MCF 10A (cell line): ENCODE measurements at regions not wholly inside any gene's neighbourhood (a gene's known extent, or its start where the extent isn't known, plus 50 kb on each side); places are given as distances from the start of the nearest gene placed in this dataset.

Experiments
- BruUV-seq: library from RNA; stranded (reverse); fragments of 400-500 nt; replicated peaks from 2 replicates; lab custom pipeline; 2021; lab: Mats Ljungman, UMichigan
- CTCF ChIA-PET: fragments of 300-600 bp; sonication (Branson Sonifier 250); formaldehyde crosslinking; extraction: SDS; loops from one replicate; lab custom pipeline; 2021; ENCODE audit warnings: antibody characterized with exemption, inconsistent platforms; lab: Yijun Ruan, JAX
- POLR2A ChIA-PET: fragments of 300-600, 350-650 bp; sonication (Branson Sonifier 250); formaldehyde crosslinking; extraction: SDS; loops from one replicate; lab custom pipeline; 2020; ENCODE audit warnings: antibody characterized with exemption, inconsistent platforms; lab: Yijun Ruan, JAX
- DNase-seq: peaks from one replicate; pipeline ENCODE4 v3.0.0-alpha.2; 2018; ENCODE audit not compliant: unreplicated experiment
- H3K27ac Mint-ChIP-seq: one replicate; pipeline ENCODE4 v1.8.0; 2022; ENCODE audit warnings: mild to moderate bottlenecking, low read depth, mixed read lengths; ENCODE audit not compliant: unreplicated experiment
- H3K27me3 Mint-ChIP-seq: one replicate; pipeline ENCODE4 v1.8.0; 2022; ENCODE audit warnings: mixed read lengths; ENCODE audit not compliant: insufficient read depth, unreplicated experiment
- H3K36me3 Mint-ChIP-seq: one replicate; pipeline ENCODE4 v1.8.0; 2022; ENCODE audit warnings: mild to moderate bottlenecking, moderate library complexity, mixed read lengths; ENCODE audit not compliant: insufficient read depth, unreplicated experiment
- H3K4me1 Mint-ChIP-seq: one replicate; pipeline ENCODE4 v1.8.0; 2022; ENCODE audit warnings: mixed read lengths; ENCODE audit not compliant: insufficient read depth, unreplicated experiment
- H3K4me3 Mint-ChIP-seq: one replicate; pipeline ENCODE4 v1.8.0; 2022; ENCODE audit warnings: mild to moderate bottlenecking, moderate library complexity, mixed read lengths; ENCODE audit not compliant: unreplicated experiment
- H3K9me3 Mint-ChIP-seq: one replicate; pipeline ENCODE4 v1.8.0; 2022; ENCODE audit warnings: mixed read lengths; ENCODE audit not compliant: unreplicated experiment
- intact Hi-C: fragments of 100-400 bp; cut with micrococcal nuclease; formaldehyde crosslinking; loops from 2 replicates; pipeline ENCODE4 v1.14.1; 2022
- TF ChIP-seq, protein P1 (sequence below): fragments of 200-600 bp; IDR thresholded peaks from one replicate; pipeline ENCODE4 v1.8.0; 2022; ENCODE audit warnings: antibody characterized with exemption, mild to moderate bottlenecking; ENCODE audit not compliant: unreplicated experiment

DNA sequence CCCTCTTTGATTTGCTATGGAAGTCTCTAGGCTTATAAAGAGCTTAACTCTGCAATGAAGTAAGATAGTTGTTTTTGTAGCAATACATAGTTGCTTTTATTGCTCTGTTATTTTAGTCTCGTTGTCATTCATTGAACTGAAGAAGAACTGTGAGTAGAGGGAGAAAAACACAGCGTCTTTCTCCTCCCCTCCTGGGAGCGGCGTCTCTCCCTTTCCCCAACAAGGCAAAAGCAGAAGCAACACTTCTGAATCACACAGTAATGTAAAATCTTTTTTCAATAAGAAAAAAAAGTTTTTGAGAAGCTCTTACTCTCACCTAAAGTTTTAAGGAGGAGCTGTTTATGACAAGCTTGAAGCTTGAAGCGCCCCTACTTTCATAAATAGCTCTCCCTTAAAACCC lies 119.3 kb upstream of the SLC7A14 start:
- Mint-ChIP-seq H3K36me3 (peaks cover 5% of the 10 kb centered on the region), H3K27me3 (no peaks in the 10 kb centered on the region), H3K4me3 (no peak overlapping the region), H3K4me1 (peaks cover 19% of the 10 kb centered on the region), H3K27ac (no peak overlapping the region), H3K9me3 (no peaks in the 10 kb centered on the region)
- POLR2A ChIA-PET = no interaction called here
- TF ChIP-seq, protein P1, sequence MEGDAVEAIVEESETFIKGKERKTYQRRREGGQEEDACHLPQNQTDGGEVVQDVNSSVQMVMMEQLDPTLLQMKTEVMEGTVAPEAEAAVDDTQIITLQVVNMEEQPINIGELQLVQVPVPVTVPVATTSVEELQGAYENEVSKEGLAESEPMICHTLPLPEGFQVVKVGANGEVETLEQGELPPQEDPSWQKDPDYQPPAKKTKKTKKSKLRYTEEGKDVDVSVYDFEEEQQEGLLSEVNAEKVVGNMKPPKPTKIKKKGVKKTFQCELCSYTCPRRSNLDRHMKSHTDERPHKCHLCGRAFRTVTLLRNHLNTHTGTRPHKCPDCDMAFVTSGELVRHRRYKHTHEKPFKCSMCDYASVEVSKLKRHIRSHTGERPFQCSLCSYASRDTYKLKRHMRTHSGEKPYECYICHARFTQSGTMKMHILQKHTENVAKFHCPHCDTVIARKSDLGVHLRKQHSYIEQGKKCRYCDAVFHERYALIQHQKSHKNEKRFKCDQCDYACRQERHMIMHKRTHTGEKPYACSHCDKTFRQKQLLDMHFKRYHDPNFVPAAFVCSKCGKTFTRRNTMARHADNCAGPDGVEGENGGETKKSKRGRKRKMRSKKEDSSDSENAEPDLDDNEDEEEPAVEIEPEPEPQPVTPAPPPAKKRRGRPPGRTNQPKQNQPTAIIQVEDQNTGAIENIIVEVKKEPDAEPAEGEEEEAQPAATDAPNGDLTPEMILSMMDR = no peak
- intact Hi-C loops = loop anchor here (5.0 kb wide), 1 partner anchor 107 kb away; no protein-coding TSS in a partner anchor
- CTCF ChIA-PET = interaction anchor here (1.1 to 1.2 kb wide), 2 partner anchors 12 to 106 kb away, joined by 3 read pairs; no protein-coding TSS in a partner anchor
- BruUV-seq = no TSS peak
- DNase-seq = no peak

DNA sequence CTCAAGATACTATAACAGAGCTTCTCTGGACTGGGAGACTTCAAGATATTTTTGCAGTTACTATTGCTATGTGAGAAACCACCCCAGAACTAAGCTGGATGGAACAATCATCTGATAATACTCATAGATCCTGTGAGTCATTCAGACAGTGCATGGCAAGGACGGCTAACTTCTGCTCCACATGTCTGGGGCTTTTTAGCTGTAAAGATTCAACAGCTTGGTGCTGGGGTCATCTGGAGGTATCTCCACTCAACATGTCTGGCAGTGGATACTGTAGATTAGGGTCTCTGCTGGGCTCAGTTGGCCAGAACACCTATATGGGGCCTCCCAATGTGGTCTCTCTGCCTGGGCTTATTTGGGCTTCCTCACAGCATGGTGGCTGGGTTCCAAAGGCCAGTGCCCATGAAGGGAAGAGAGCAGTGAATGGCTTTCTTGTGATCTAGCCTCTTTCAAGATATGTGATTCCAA lies 117.3 kb upstream of the SLC7A14 start:
- no TSS peak for BruUV-seq
- TF ChIP-seq, protein P1 = no peak
- Mint-ChIP-seq H3K4me3 (no peak overlapping the region), H3K4me1 (peaks cover 10% of the 10 kb centered on the region), H3K27ac (peak overlapping the region; percentile 23), H3K27me3 (no peaks in the 10 kb centered on the region), H3K36me3 (no peaks in the 10 kb centered on the region), H3K9me3 (no peaks in the 10 kb centered on the region)
- CTCF ChIA-PET = interaction anchor here (1.1 kb wide), 1 partner anchor 23 kb away, joined by 5 read pairs; no protein-coding TSS in a partner anchor
- POLR2A ChIA-PET = interaction anchor here (1.3 kb wide), 1 partner anchor 10 kb away, joined by 5 read pairs; no protein-coding TSS in a partner anchor
- DNase-seq = no peak
- intact Hi-C loops = no loop called here

DNA sequence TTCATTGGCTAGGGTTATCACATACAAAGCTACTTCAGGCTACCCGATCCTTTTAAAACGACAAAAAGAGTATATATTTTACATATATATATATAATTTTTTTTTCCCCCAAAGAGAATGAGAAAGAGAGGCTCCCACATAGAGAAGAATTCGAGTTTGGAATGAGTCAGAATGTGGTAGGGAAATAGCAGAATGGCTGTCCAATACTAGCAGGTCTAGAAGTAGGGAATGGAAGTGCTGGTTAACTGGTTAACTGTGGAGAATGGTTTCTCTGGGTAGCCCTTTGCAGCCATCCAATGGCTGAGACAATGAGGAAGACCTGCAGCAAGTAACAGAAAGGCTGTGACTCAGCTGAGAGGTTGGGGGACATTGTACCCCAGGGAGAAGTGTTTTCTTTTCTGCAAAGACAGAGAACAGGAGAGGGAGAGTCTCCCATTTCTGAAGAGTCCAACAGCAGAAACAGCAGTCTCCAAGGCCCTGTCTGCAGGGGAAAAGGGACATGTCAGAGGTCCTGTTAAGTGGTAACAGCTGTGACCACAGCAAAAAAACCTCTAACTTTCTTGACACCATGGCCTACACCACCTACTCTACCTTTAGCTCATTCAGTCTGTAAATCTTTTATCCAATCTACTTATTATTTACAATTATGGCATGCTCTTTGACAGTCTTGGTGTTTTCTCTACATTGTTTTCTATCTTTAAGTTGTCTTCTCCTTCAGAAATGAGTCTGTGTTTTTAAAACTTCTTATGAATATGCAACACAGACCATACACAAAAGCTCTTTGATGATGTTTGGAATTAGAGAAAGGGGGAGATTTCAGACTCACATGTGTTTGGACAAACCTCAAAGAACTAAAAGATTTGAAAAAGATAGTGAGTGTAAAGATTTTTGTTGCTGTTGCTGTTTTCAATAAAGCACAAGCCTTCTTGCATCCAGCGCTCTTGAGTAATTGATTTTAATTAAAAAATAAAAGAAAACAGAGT lies 116.1 kb upstream of the SLC7A14 start:
- POLR2A ChIA-PET = interaction anchor here (1.3 kb wide), 2 partner anchors 9 to 13 kb away, joined by 3 to 5 read pairs; no protein-coding TSS in a partner anchor

More for the DNA sequence above, 116.1 kb upstream of the SLC7A14 start:
- no peaks in the 10 kb centered on the region for H3K27me3 Mint-ChIP-seq
- H3K4me3 Mint-ChIP-seq = no peak overlapping the region
- no peaks in the 10 kb centered on the region for H3K36me3 Mint-ChIP-seq
- CTCF ChIA-PET = interaction anchor here (0.6 to 1.3 kb wide), 6 partner anchors 9 to 292 kb away, joined by 3 to 6 read pairs (median 3); no protein-coding TSS in a partner anchor
- H3K9me3 Mint-ChIP-seq = no peaks in the 10 kb centered on the region
- no peak for DNase-seq
- no TSS peak for BruUV-seq
- no peak overlapping the region for H3K27ac Mint-ChIP-seq
- intact Hi-C loops = no loop called here
- no peaks in the 10 kb centered on the region for H3K4me1 Mint-ChIP-seq
- TF ChIP-seq, protein P1 = no peak
